ENCODE measurements at regions not wholly inside any gene's neighbourhood (a gene's known extent, or its start where the extent isn't known, plus 50 kb on each side); places are given as distances from the start of the nearest gene placed in this dataset.

DNA sequence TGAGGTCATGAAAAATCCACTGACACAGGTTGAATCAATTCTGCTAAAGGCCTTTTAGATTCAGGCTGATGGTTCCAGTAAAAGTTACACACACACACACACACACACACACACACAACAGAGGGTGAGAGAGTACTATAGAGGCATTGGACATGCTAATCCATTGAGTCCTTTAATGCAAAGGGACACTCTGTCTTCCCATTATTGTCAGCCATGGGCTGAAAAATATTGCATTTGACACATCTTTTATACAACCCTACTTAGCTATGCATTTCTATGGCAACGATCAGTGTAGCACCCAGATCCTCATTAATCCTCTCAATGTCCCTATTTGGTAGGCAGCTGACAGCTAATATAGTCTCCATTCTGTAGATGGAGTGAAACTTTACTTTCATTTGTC is 440.8 kb upstream of the RGPD4 start:
- DNase-seq, result no peak
- Mint-ChIP-seq H3K4me1 (no peaks in the 10 kb centered on the region), H3K27ac (no peak overlapping the region), H3K27me3 (no peaks in the 10 kb centered on the region), H3K9me3 (peaks cover 0 to 8% (median 3%) of the 10 kb centered on the region in 8 donors), H3K36me3 (no peaks in the 10 kb centered on the region), H3K4me3 (no peak overlapping the region)
- no peaks in the 10 kb centered on the region for H3K36me3 ChIP-seq (ENCODE audit: insufficient read depth, low read length)
- POLR2A ChIA-PET (ENCODE audit: partially characterized antibody), result no interaction called here
- H3K27ac ChIP-seq (ENCODE audit: low read depth, low read length), result no peak overlapping the region
- no peaks in the 10 kb centered on the region for H3K27me3 ChIP-seq (ENCODE audit: insufficient read depth, low read length)
- CTCF ChIA-PET (ENCODE audit: partially characterized antibody), result no interaction called here
- intact Hi-C loops (cut with micrococcal nuclease), result no loop called here
- H3K9me3 ChIP-seq (ENCODE audit: control insufficient read depth in 1 of 2, low read length in 2 of 2), result no peaks in the 10 kb centered on the region
- H3K4me3 ChIP-seq (ENCODE audit: low read length in 2 of 2), result no peak overlapping the region
- no peaks in the 10 kb centered on the region for H3K4me1 ChIP-seq (ENCODE audit: insufficient read depth, low read length)

DNA sequence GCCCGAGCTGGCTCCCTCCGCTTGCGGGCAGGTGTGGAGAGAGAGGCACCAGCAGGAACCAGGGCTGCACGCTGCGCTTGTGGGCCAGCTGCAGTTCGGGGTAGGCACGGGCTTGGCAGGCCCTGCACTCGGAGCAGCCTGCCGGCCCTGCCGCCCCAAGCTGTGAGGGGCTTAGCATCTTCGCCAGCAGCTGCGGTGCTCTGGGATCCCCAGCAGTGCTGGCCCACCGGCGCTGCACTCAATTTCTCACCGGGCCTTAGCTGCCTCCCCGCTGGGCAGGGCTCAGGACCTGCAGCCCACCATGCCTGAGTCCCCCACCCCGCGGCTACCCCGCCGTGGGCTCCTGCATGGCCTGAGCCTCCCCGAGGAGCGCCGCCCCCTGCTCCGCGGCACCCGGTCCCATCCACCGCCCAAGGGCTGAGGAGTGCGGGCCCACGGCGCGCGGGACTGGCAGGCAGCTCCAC is 434.4 kb upstream of the RGPD4 start:
- CTCF ChIA-PET (ENCODE audit: partially characterized antibody), result no interaction called here
- H3K9me3 Mint-ChIP-seq, result peaks cover 0 to 10% (median 3%) of the 10 kb centered on the region in 8 donors
- H3K36me3 Mint-ChIP-seq, result no peaks in the 10 kb centered on the region
- H3K4me1 Mint-ChIP-seq, result no peaks in the 10 kb centered on the region
- no peak for DNase-seq
- no peaks in the 10 kb centered on the region for H3K4me1 ChIP-seq (ENCODE audit: insufficient read depth, low read length)
- H3K9me3 ChIP-seq (ENCODE audit: control insufficient read depth in 1 of 2, low read length in 2 of 2), result no peaks in the 10 kb centered on the region
- no peak overlapping the region for H3K27ac Mint-ChIP-seq
- no peaks in the 10 kb centered on the region for H3K27me3 ChIP-seq (ENCODE audit: insufficient read depth, low read length)
- POLR2A ChIA-PET (ENCODE audit: partially characterized antibody), result no interaction called here
- no peaks in the 10 kb centered on the region for H3K36me3 ChIP-seq (ENCODE audit: insufficient read depth, low read length)
- no peaks in the 10 kb centered on the region for H3K27me3 Mint-ChIP-seq
- H3K27ac ChIP-seq (ENCODE audit: low read depth, low read length), result no peak overlapping the region
- intact Hi-C loops (cut with micrococcal nuclease), result no loop called here
- no peak overlapping the region for H3K4me3 Mint-ChIP-seq
- H3K4me3 ChIP-seq (ENCODE audit: low read length in 2 of 2), result no peak overlapping the region

DNA sequence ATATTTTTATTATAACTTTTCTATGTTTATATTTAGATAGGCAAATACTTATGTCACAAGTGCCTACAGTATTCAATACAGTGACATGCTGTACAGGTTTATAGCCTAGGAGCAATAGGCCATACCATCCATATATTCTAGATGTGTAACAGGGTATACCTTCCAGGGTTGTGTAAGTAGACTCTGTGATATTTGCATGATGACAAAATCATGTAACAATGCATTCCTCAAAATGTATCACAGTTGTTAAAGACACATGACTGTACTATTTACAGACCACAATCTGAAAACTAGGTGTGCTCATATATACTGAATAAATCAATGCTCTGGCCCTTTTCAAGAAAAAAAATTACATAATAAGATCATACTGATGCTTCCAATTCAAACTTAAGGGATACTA is 433.2 kb upstream of the RGPD4 start:
- H3K4me3 ChIP-seq (ENCODE audit: low read length in 2 of 2), result no peak overlapping the region
- H3K4me1 ChIP-seq (ENCODE audit: insufficient read depth, low read length), result no peaks in the 10 kb centered on the region
- no peaks in the 10 kb centered on the region for H3K36me3 ChIP-seq (ENCODE audit: insufficient read depth, low read length)
- no peaks in the 10 kb centered on the region for H3K27me3 ChIP-seq (ENCODE audit: insufficient read depth, low read length)
- Mint-ChIP-seq H3K27ac (no peak overlapping the region), H3K4me3 (no peak overlapping the region), H3K27me3 (peaks cover 0 to 2% of the 10 kb centered on the region in 2 donors), H3K4me1 (no peaks in the 10 kb centered on the region), H3K9me3 (peaks cover 0 to 8% (median under 1%) of the 10 kb centered on the region in 8 donors), H3K36me3 (no peaks in the 10 kb centered on the region)
- H3K9me3 ChIP-seq (ENCODE audit: control insufficient read depth in 1 of 2, low read length in 2 of 2), result no peaks in the 10 kb centered on the region
- ChIA-PET POLR2A (ENCODE audit: partially characterized antibody) (no interaction called here), CTCF (ENCODE audit: partially characterized antibody) (no interaction called here)
- intact Hi-C loops (cut with micrococcal nuclease), result no loop called here
- H3K27ac ChIP-seq (ENCODE audit: low read depth, low read length), result no peak overlapping the region
- no peak for DNase-seq

DNA sequence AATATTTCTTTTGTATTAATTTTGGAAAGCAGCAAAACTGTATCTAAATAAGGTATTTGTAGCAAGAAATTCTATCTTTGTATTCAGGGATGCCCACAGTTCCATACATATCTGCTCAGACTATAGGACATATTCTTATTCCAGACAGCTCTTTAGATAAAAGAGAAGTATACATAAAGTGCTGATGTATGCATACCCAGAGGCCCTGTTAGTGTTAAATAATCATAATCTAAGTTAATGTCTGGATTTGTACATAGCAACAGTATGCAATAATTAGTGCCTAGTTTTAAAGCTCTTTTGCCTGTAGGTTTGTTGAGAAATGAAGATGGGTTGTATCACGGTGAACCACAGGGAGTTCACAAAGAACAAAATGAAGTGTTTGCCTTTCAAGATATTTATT is 428.0 kb upstream of the RGPD4 start:
- H3K36me3 ChIP-seq (ENCODE audit: insufficient read depth, low read length), result no peaks in the 10 kb centered on the region
- Mint-ChIP-seq H3K4me1 (no peaks in the 10 kb centered on the region), H3K27me3 (peaks cover 0 to 2% of the 10 kb centered on the region in 2 donors), H3K9me3 (peaks cover 0 to 6% (median 2%) of the 10 kb centered on the region in 8 donors), H3K4me3 (no peak overlapping the region), H3K27ac (no peak overlapping the region), H3K36me3 (no peaks in the 10 kb centered on the region)
- no peak for DNase-seq
- H3K4me3 ChIP-seq (ENCODE audit: low read length in 2 of 2), result no peak overlapping the region
- H3K9me3 ChIP-seq (ENCODE audit: control insufficient read depth in 1 of 2, low read length in 2 of 2), result no peaks in the 10 kb centered on the region
- no peaks in the 10 kb centered on the region for H3K4me1 ChIP-seq (ENCODE audit: insufficient read depth, low read length)
- intact Hi-C loops (cut with micrococcal nuclease), result no loop called here
- H3K27ac ChIP-seq (ENCODE audit: low read depth, low read length), result no peak overlapping the region
- no peaks in the 10 kb centered on the region for H3K27me3 ChIP-seq (ENCODE audit: insufficient read depth, low read length)
- CTCF ChIA-PET (ENCODE audit: partially characterized antibody), result no interaction called here
- POLR2A ChIA-PET (ENCODE audit: partially characterized antibody), result no interaction called here

DNA sequence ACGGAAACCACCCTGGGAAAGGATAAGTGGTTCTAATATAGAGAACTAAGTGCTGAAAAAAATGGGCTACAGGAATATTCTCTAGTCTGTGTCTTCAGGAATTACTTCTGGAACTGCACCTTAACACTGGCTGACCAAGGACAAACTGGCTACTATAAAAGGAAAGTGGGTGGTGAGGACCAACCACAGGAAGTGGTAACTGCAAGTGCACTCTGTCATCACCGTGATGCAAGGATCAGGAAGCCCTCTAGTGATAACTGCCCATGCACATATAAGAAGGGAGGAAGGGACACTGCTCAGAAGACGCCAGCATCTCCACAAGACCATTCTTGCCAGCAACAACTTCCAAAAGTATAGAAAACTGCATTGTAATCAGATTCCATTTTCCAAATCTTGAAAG is 424.4 kb upstream of the RGPD4 start:
- Mint-ChIP-seq H3K9me3 (peaks cover 0 to 2% (median under 1%) of the 10 kb centered on the region in 8 donors), H3K36me3 (no peaks in the 10 kb centered on the region), H3K27ac (no peak overlapping the region), H3K4me1 (no peaks in the 10 kb centered on the region), H3K4me3 (no peak overlapping the region), H3K27me3 (peaks cover 0 to 2% of the 10 kb centered on the region in 2 donors)
- Histone ChIP-seq H3K4me3 (ENCODE audit: low read length in 2 of 2) (no peak overlapping the region), H3K4me1 (ENCODE audit: insufficient read depth, low read length) (no peaks in the 10 kb centered on the region), H3K27ac (ENCODE audit: low read depth, low read length) (no peak overlapping the region), H3K36me3 (ENCODE audit: insufficient read depth, low read length) (no peaks in the 10 kb centered on the region), H3K27me3 (ENCODE audit: insufficient read depth, low read length) (no peaks in the 10 kb centered on the region), H3K9me3 (ENCODE audit: control insufficient read depth in 1 of 2, low read length in 2 of 2) (no peaks in the 10 kb centered on the region)
- intact Hi-C loops (cut with micrococcal nuclease), result no loop called here
- DNase-seq, result no peak
- ChIA-PET CTCF (ENCODE audit: partially characterized antibody) (no interaction called here), POLR2A (ENCODE audit: partially characterized antibody) (no interaction called here)

DNA sequence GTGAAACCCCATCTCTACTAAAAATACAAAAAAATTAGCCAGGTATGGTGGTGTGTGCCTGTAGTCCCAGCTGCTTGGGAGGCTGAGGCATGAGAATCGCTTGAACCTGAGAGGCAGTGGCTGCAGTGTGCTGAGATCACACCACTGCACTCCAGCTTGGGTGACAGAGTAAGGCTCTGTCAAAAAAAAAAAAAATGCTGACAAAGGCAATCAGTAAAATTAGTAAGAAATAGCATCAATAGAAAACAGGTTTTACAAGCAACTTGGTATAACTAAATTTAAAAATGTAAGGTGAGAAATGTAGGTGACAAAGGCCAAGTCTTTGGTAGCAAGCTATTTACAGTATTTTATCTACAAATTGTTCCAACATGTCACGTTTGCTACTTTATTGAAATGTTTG is 421.4 kb upstream of the RGPD4 start:
- no peaks in the 10 kb centered on the region for H3K36me3 ChIP-seq (ENCODE audit: insufficient read depth, low read length)
- H3K9me3 Mint-ChIP-seq, result peaks cover 0 to 6% (median 2%) of the 10 kb centered on the region in 8 donors
- no peaks in the 10 kb centered on the region for H3K4me1 Mint-ChIP-seq
- no peak overlapping the region for H3K27ac Mint-ChIP-seq
- intact Hi-C loops (cut with micrococcal nuclease), result no loop called here
- H3K27me3 Mint-ChIP-seq, result no peaks in the 10 kb centered on the region
- POLR2A ChIA-PET (ENCODE audit: partially characterized antibody), result no interaction called here
- no peak for DNase-seq
- no peaks in the 10 kb centered on the region for H3K9me3 ChIP-seq (ENCODE audit: control insufficient read depth in 1 of 2, low read length in 2 of 2)
- H3K36me3 Mint-ChIP-seq, result no peaks in the 10 kb centered on the region
- no peak overlapping the region for H3K4me3 ChIP-seq (ENCODE audit: low read length in 2 of 2)
- no peaks in the 10 kb centered on the region for H3K27me3 ChIP-seq (ENCODE audit: insufficient read depth, low read length)
- CTCF ChIA-PET (ENCODE audit: partially characterized antibody), result no interaction called here
- no peaks in the 10 kb centered on the region for H3K4me1 ChIP-seq (ENCODE audit: insufficient read depth, low read length)
- H3K27ac ChIP-seq (ENCODE audit: low read depth, low read length), result no peak overlapping the region
- H3K4me3 Mint-ChIP-seq, result no peak overlapping the region

DNA sequence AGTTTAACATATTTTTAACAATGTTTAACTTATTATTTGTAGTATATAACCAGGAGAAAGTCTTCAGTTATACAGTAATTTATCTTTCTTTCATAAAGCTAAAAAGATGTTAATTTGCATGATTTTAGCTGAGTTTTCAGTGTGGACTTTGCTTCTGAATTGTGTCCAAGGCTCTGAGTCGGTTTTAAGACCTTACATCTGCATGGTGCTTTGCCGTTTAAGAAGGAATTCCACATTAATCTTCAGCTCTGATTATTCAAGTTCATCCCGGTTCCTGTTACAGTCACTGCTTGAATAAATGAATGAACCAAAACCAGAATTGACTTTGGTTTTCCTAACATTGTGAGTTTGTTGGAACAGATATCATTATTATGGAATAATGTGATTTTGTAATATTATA is 419.7 kb upstream of the RGPD4 start:
- peaks cover 0 to 6% (median 2%) of the 10 kb centered on the region in 8 donors for H3K9me3 Mint-ChIP-seq
- no peaks in the 10 kb centered on the region for H3K4me1 Mint-ChIP-seq
- no peak overlapping the region for H3K4me3 ChIP-seq (ENCODE audit: low read length in 2 of 2)
- DNase-seq, result no peak
- intact Hi-C loops (cut with micrococcal nuclease), result no loop called here
- H3K27me3 ChIP-seq (ENCODE audit: insufficient read depth, low read length), result no peaks in the 10 kb centered on the region
- H3K4me3 Mint-ChIP-seq, result no peak overlapping the region
- peaks cover 0 to 1% of the 10 kb centered on the region in 2 donors for H3K27me3 Mint-ChIP-seq
- H3K27ac Mint-ChIP-seq, result no peak overlapping the region
- ChIA-PET CTCF (ENCODE audit: partially characterized antibody) (no interaction called here), POLR2A (ENCODE audit: partially characterized antibody) (no interaction called here)
- no peaks in the 10 kb centered on the region for H3K36me3 Mint-ChIP-seq
- H3K4me1 ChIP-seq (ENCODE audit: insufficient read depth, low read length), result no peaks in the 10 kb centered on the region
- H3K36me3 ChIP-seq (ENCODE audit: insufficient read depth, low read length), result no peaks in the 10 kb centered on the region
- no peak overlapping the region for H3K27ac ChIP-seq (ENCODE audit: low read depth, low read length)
- H3K9me3 ChIP-seq (ENCODE audit: control insufficient read depth in 1 of 2, low read length in 2 of 2), result no peaks in the 10 kb centered on the region

DNA sequence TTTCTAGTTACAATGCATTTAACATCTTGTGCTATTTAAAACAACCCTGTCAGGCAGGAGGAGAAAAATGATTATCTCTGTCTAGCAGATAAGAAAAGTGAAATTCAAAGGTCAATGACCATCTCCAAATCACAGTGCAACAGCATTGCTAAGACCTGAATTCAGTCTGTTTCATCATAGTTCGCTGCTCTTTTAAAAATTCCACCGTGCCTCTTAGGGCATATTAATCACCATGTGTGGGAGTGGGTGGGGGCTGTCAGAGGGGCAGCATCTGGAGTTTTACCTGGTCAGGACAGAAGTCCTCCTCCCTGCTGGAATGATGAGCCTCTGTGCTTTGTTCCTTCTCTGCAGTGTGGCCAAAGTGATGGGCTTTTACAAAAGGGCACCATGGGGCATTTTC is 418.7 kb upstream of the RGPD4 start:
- H3K27ac ChIP-seq (ENCODE audit: low read depth, low read length), result no peak overlapping the region
- Mint-ChIP-seq H3K4me3 (no peak overlapping the region), H3K27ac (no peak overlapping the region), H3K27me3 (peaks cover 0 to 1% of the 10 kb centered on the region in 2 donors), H3K4me1 (no peaks in the 10 kb centered on the region), H3K9me3 (peaks cover 0 to 5% (median 3%) of the 10 kb centered on the region in 8 donors), H3K36me3 (no peaks in the 10 kb centered on the region)
- DNase-seq, result no peak
- no peaks in the 10 kb centered on the region for H3K36me3 ChIP-seq (ENCODE audit: insufficient read depth, low read length)
- ChIA-PET POLR2A (ENCODE audit: partially characterized antibody) (no interaction called here), CTCF (ENCODE audit: partially characterized antibody) (no interaction called here)
- intact Hi-C loops (cut with micrococcal nuclease), result no loop called here
- H3K4me3 ChIP-seq (ENCODE audit: low read length in 2 of 2), result no peak overlapping the region
- H3K9me3 ChIP-seq (ENCODE audit: control insufficient read depth in 1 of 2, low read length in 2 of 2), result no peaks in the 10 kb centered on the region
- no peaks in the 10 kb centered on the region for H3K27me3 ChIP-seq (ENCODE audit: insufficient read depth, low read length)
- no peaks in the 10 kb centered on the region for H3K4me1 ChIP-seq (ENCODE audit: insufficient read depth, low read length)

Measured in CD4-positive, alpha-beta memory T cell (primary cell).